ENCODE measurements at regions not wholly inside any gene's neighbourhood (a gene's known extent, or its start where the extent isn't known, plus 50 kb on each side); places are given as distances from the start of the nearest gene placed in this dataset.

- peak; percentile 68 for FAIRE-seq
- DNase-seq (ENCODE audit: insufficient read length), result no peak
- TF ChIP-seq TAF1 (IDR thresholded peaks at IDR 0.05; ENCODE audit: borderline replicate concordance, low read depth, low read length), result no peak
- TF ChIP-seq POLR2AphosphoS5 (IDR thresholded peaks at IDR 0.05; ENCODE audit: low read depth, low read length), result no peak
- no peak for TF ChIP-seq POLR2A (IDR thresholded peaks at IDR 0.05; ENCODE audit: low read depth, low read length)
Measured at GRCh38 chr12:92359581-92360209, 214.0 kb upstream of the BTG1 start.

- TF ChIP-seq POLR2AphosphoS5 (IDR thresholded peaks at IDR 0.05; ENCODE audit: low read depth, low read length) (no peak), TAF1 (IDR thresholded peaks at IDR 0.05; ENCODE audit: borderline replicate concordance, low read depth, low read length) (no peak), POLR2A (IDR thresholded peaks at IDR 0.05; ENCODE audit: low read depth, low read length) (no peak)
- FAIRE-seq (no peak), DNase-seq (ENCODE audit: insufficient read length) (no peak)
Measured at GRCh38 chr12:92357584-92358261, 212.1 kb upstream of the BTG1 start.

GRCh38 chr12:92356425-92356824, 210.8 kb upstream of the BTG1 start:
- peak; percentile 80 for FAIRE-seq
- DNase-seq (ENCODE audit: insufficient read length), result no peak
- TF ChIP-seq POLR2AphosphoS5 (IDR thresholded peaks at IDR 0.05; ENCODE audit: low read depth, low read length) (no peak), TAF1 (IDR thresholded peaks at IDR 0.05; ENCODE audit: borderline replicate concordance, low read depth, low read length) (no peak), POLR2A (IDR thresholded peaks at IDR 0.05; ENCODE audit: low read depth, low read length) (no peak)

GRCh38 chr12:92349635-92350034, 204.0 kb upstream of the BTG1 start:
- FAIRE-seq, result no peak
- no peak for DNase-seq (ENCODE audit: insufficient read length)
- no peak for TF ChIP-seq POLR2A (IDR thresholded peaks at IDR 0.05; ENCODE audit: low read depth, low read length)
- TF ChIP-seq POLR2AphosphoS5 (IDR thresholded peaks at IDR 0.05; ENCODE audit: low read depth, low read length), result no peak
- no peak for TF ChIP-seq TAF1 (IDR thresholded peaks at IDR 0.05; ENCODE audit: borderline replicate concordance, low read depth, low read length)

GRCh38 chr12:92342574-92342973, 196.9 kb upstream of the BTG1 start:
- DNase-seq (ENCODE audit: insufficient read length) (no peak), FAIRE-seq (peak; percentile 14)
- TF ChIP-seq POLR2AphosphoS5 (IDR thresholded peaks at IDR 0.05; ENCODE audit: low read depth, low read length) (no peak), POLR2A (IDR thresholded peaks at IDR 0.05; ENCODE audit: low read depth, low read length) (no peak), TAF1 (IDR thresholded peaks at IDR 0.05; ENCODE audit: borderline replicate concordance, low read depth, low read length) (no peak)

- no peak for DNase-seq (ENCODE audit: insufficient read length)
- TF ChIP-seq TAF1 (IDR thresholded peaks at IDR 0.05; ENCODE audit: borderline replicate concordance, low read depth, low read length) (no peak), POLR2A (IDR thresholded peaks at IDR 0.05; ENCODE audit: low read depth, low read length) (no peak), POLR2AphosphoS5 (IDR thresholded peaks at IDR 0.05; ENCODE audit: low read depth, low read length) (no peak)
- FAIRE-seq, result peak; percentile 93
Measured at GRCh38 chr12:92341065-92341668, 195.5 kb upstream of the BTG1 start.

GRCh38 chr12:92340441-92341064, 194.9 kb upstream of the BTG1 start:
- TF ChIP-seq POLR2A (IDR thresholded peaks at IDR 0.05; ENCODE audit: low read depth, low read length), result no peak
- TF ChIP-seq POLR2AphosphoS5 (IDR thresholded peaks at IDR 0.05; ENCODE audit: low read depth, low read length), result no peak
- TF ChIP-seq TAF1 (IDR thresholded peaks at IDR 0.05; ENCODE audit: borderline replicate concordance, low read depth, low read length), result no peak
- FAIRE-seq (peak; percentile 89), DNase-seq (ENCODE audit: insufficient read length) (no peak)

GRCh38 chr12:92340003-92340402, 194.4 kb upstream of the BTG1 start:
- TF ChIP-seq POLR2AphosphoS5 (IDR thresholded peaks at IDR 0.05; ENCODE audit: low read depth, low read length) (no peak), POLR2A (IDR thresholded peaks at IDR 0.05; ENCODE audit: low read depth, low read length) (no peak), TAF1 (IDR thresholded peaks at IDR 0.05; ENCODE audit: borderline replicate concordance, low read depth, low read length) (no peak)
- DNase-seq (ENCODE audit: insufficient read length) (no peak), FAIRE-seq (no peak)

- no peak for TF ChIP-seq POLR2A (IDR thresholded peaks at IDR 0.05; ENCODE audit: low read depth, low read length)
- FAIRE-seq, result no peak
- no peak for DNase-seq (ENCODE audit: insufficient read length)
Measured at GRCh38 chr12:92339198-92339821, 193.7 kb upstream of the BTG1 start.

- FAIRE-seq (peak; percentile 40), DNase-seq (ENCODE audit: insufficient read length) (no peak)
Measured at GRCh38 chr12:92338671-92339070, 193.0 kb upstream of the BTG1 start.

DNA sequence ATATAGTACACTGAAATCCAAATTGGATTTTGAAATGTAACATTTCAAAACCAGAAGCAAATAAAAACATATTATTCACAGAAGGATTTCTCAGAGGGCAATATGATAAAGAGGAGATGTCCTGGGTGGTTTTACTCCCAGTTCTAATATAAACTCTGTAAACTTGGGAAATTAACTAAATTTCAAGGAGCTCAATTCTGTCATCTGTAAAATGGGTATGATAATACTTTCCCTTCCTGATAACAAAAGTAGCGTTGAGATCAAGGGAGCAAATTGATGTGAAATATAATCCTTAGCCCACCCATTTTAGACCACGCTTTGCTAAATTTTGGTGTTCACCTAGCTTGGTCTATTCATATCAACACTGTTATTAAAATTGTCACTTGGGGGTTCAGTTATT, 192.5 kb upstream of the BTG1 start:
- FAIRE-seq, result no peak
- no peak for DNase-seq (ENCODE audit: insufficient read length)

More at GRCh38 chr12:92338671-92339070, 193.0 kb upstream of the BTG1 start:
- no peak for TF ChIP-seq TAF1 (IDR thresholded peaks at IDR 0.05; ENCODE audit: borderline replicate concordance, low read depth, low read length)
- TF ChIP-seq POLR2AphosphoS5 (IDR thresholded peaks at IDR 0.05; ENCODE audit: low read depth, low read length), result no peak
- TF ChIP-seq POLR2A (IDR thresholded peaks at IDR 0.05; ENCODE audit: low read depth, low read length), result no peak

More for the DNA sequence above, 192.5 kb upstream of the BTG1 start:
- no peak for TF ChIP-seq POLR2A (IDR thresholded peaks at IDR 0.05; ENCODE audit: low read depth, low read length)
